ENCODE measurements at regions not wholly inside any gene's neighbourhood (a gene's known extent, or its start where the extent isn't known, plus 50 kb on each side); places are given as distances from the start of the nearest gene placed in this dataset.

GRCh38 chr10:121409466-121410104 lies 188.7 kb downstream of the FGFR2 start:
- Histone ChIP-seq H3K56ac (ENCODE audit: low read length) (no peak overlapping the region), H3K79me1 (ENCODE audit: low read length) (no peaks in the 10 kb centered on the region), H2AK5ac (ENCODE audit: low read length) (no peak overlapping the region), H2BK15ac (replicated peaks; ENCODE audit: low read depth) (no peak overlapping the region), H3K27me3 (ENCODE audit: insufficient read depth, low read length, poor library complexity) (no peaks in the 10 kb centered on the region), H3K4me2 (ENCODE audit: low read length) (no peak overlapping the region), H3K4me3 (ENCODE audit: low read length) (no peak overlapping the region), H4K5ac (ENCODE audit: low read length) (no peak overlapping the region), H3K23ac (ENCODE audit: low read length) (no peak overlapping the region), H3K4me1 (ENCODE audit: control insufficient read depth, low read depth, low read length) (no peaks in the 10 kb centered on the region), H3K27ac (ENCODE audit: low read depth, low read length) (no peak overlapping the region), H3K9ac (ENCODE audit: low read length) (no peak overlapping the region), H3K18ac (ENCODE audit: low read length) (no peak overlapping the region), H2BK5ac (ENCODE audit: low read length) (no peak overlapping the region), H3K79me2 (ENCODE audit: control insufficient read depth, insufficient read depth, low read length) (no peaks in the 10 kb centered on the region), H4K8ac (ENCODE audit: low read depth, low read length) (no peak overlapping the region), H3K36me3 (ENCODE audit: control insufficient read depth, insufficient read depth, low read length) (no peaks in the 10 kb centered on the region), H2BK120ac (ENCODE audit: low read depth, low read length) (no peak overlapping the region), H3K4ac (ENCODE audit: low read depth, low read length) (no peak overlapping the region)
- no peak for DNase-seq
- no CpG with 5 or more reads among the region's 4 CpGs for WGBS (ENCODE audit: extremely low coverage, insufficient coverage, low lambda C conversion rate)

GRCh38 chr10:121411004-121411403 lies 187.2 kb downstream of the FGFR2 start:
- H3K23ac ChIP-seq (ENCODE audit: low read length) = no peak overlapping the region
- no peak overlapping the region for H4K8ac ChIP-seq (ENCODE audit: low read depth, low read length)
- no peaks in the 10 kb centered on the region for H3K4me1 ChIP-seq (ENCODE audit: control insufficient read depth, low read depth, low read length)
- WGBS (ENCODE audit: extremely low coverage, insufficient coverage, low lambda C conversion rate) = no CpG with 5 or more reads among the region's 2 CpGs
- no peak overlapping the region for H3K18ac ChIP-seq (ENCODE audit: low read length)
- H3K79me1 ChIP-seq (ENCODE audit: low read length) = no peaks in the 10 kb centered on the region
- no peak overlapping the region for H3K9ac ChIP-seq (ENCODE audit: low read length)
- H3K27me3 ChIP-seq (ENCODE audit: insufficient read depth, low read length, poor library complexity) = no peaks in the 10 kb centered on the region
- H3K4me2 ChIP-seq (ENCODE audit: low read length) = no peak overlapping the region
- no peak overlapping the region for H3K27ac ChIP-seq (ENCODE audit: low read depth, low read length)
- DNase-seq = no peak
- no peak overlapping the region for H3K4me3 ChIP-seq (ENCODE audit: low read length)
- H3K56ac ChIP-seq (ENCODE audit: low read length) = no peak overlapping the region
- H3K36me3 ChIP-seq (ENCODE audit: control insufficient read depth, insufficient read depth, low read length) = no peaks in the 10 kb centered on the region
- no peak overlapping the region for H2BK15ac ChIP-seq (replicated peaks; ENCODE audit: low read depth)
- no peak overlapping the region for H2BK5ac ChIP-seq (ENCODE audit: low read length)
- H2AK5ac ChIP-seq (ENCODE audit: low read length) = no peak overlapping the region
- H2BK120ac ChIP-seq (ENCODE audit: low read depth, low read length) = no peak overlapping the region
- no peak overlapping the region for H3K4ac ChIP-seq (ENCODE audit: low read depth, low read length)
- no peak overlapping the region for H4K5ac ChIP-seq (ENCODE audit: low read length)
- H3K79me2 ChIP-seq (ENCODE audit: control insufficient read depth, insufficient read depth, low read length) = no peaks in the 10 kb centered on the region

- Histone ChIP-seq H3K27me3 (ENCODE audit: insufficient read depth, low read length, poor library complexity) (no peaks in the 10 kb centered on the region), H3K4ac (ENCODE audit: low read depth, low read length) (no peak overlapping the region), H3K4me2 (ENCODE audit: low read length) (no peak overlapping the region), H3K56ac (ENCODE audit: low read length) (no peak overlapping the region), H4K8ac (ENCODE audit: low read depth, low read length) (no peak overlapping the region), H3K9ac (ENCODE audit: low read length) (no peak overlapping the region), H3K4me3 (ENCODE audit: low read length) (no peak overlapping the region), H3K27ac (ENCODE audit: low read depth, low read length) (no peak overlapping the region), H3K79me1 (ENCODE audit: low read length) (no peaks in the 10 kb centered on the region), H3K23ac (ENCODE audit: low read length) (no peak overlapping the region), H3K79me2 (ENCODE audit: control insufficient read depth, insufficient read depth, low read length) (no peaks in the 10 kb centered on the region), H3K36me3 (ENCODE audit: control insufficient read depth, insufficient read depth, low read length) (no peaks in the 10 kb centered on the region), H2BK5ac (ENCODE audit: low read length) (no peak overlapping the region), H3K4me1 (ENCODE audit: control insufficient read depth, low read depth, low read length) (no peaks in the 10 kb centered on the region), H4K5ac (ENCODE audit: low read length) (no peak overlapping the region), H2BK15ac (replicated peaks; ENCODE audit: low read depth) (no peak overlapping the region), H2AK5ac (ENCODE audit: low read length) (no peak overlapping the region), H3K18ac (ENCODE audit: low read length) (no peak overlapping the region), H2BK120ac (ENCODE audit: low read depth, low read length) (no peak overlapping the region)
- no peak for DNase-seq
- no CpG with 5 or more reads among the region's 5 CpGs for WGBS (ENCODE audit: extremely low coverage, insufficient coverage, low lambda C conversion rate)
Measured at GRCh38 chr10:121413951-121414350, 184.3 kb downstream of the FGFR2 start.

GRCh38 chr10:121414366-121415062 lies 183.7 kb downstream of the FGFR2 start:
- DNase-seq = no peak
- Histone ChIP-seq H2BK15ac (replicated peaks; ENCODE audit: low read depth) (no peak overlapping the region), H2AK5ac (ENCODE audit: low read length) (no peak overlapping the region), H3K18ac (ENCODE audit: low read length) (no peak overlapping the region), H3K27ac (ENCODE audit: low read depth, low read length) (no peak overlapping the region), H3K4me1 (ENCODE audit: control insufficient read depth, low read depth, low read length) (no peaks in the 10 kb centered on the region), H3K79me2 (ENCODE audit: control insufficient read depth, insufficient read depth, low read length) (no peaks in the 10 kb centered on the region), H2BK5ac (ENCODE audit: low read length) (no peak overlapping the region), H3K36me3 (ENCODE audit: control insufficient read depth, insufficient read depth, low read length) (no peaks in the 10 kb centered on the region), H4K5ac (ENCODE audit: low read length) (no peak overlapping the region), H3K4ac (ENCODE audit: low read depth, low read length) (no peak overlapping the region), H4K8ac (ENCODE audit: low read depth, low read length) (no peak overlapping the region), H3K23ac (ENCODE audit: low read length) (no peak overlapping the region), H3K4me3 (ENCODE audit: low read length) (no peak overlapping the region), H2BK120ac (ENCODE audit: low read depth, low read length) (no peak overlapping the region), H3K56ac (ENCODE audit: low read length) (no peak overlapping the region), H3K79me1 (ENCODE audit: low read length) (no peaks in the 10 kb centered on the region), H3K9ac (ENCODE audit: low read length) (no peak overlapping the region), H3K4me2 (ENCODE audit: low read length) (no peak overlapping the region), H3K27me3 (ENCODE audit: insufficient read depth, low read length, poor library complexity) (no peaks in the 10 kb centered on the region)
- no CpG with 5 or more reads among the region's 1 CpG for WGBS (ENCODE audit: extremely low coverage, insufficient coverage, low lambda C conversion rate)

GRCh38 chr10:121415063-121415399 lies 183.2 kb downstream of the FGFR2 start:
- Histone ChIP-seq H3K36me3 (ENCODE audit: control insufficient read depth, insufficient read depth, low read length) (no peaks in the 10 kb centered on the region), H2BK5ac (ENCODE audit: low read length) (no peak overlapping the region), H2BK15ac (replicated peaks; ENCODE audit: low read depth) (no peak overlapping the region), H2AK5ac (ENCODE audit: low read length) (no peak overlapping the region), H3K9ac (ENCODE audit: low read length) (no peak overlapping the region), H3K27ac (ENCODE audit: low read depth, low read length) (no peak overlapping the region), H3K79me2 (ENCODE audit: control insufficient read depth, insufficient read depth, low read length) (no peaks in the 10 kb centered on the region), H3K4me2 (ENCODE audit: low read length) (no peak overlapping the region), H3K18ac (ENCODE audit: low read length) (no peak overlapping the region), H3K79me1 (ENCODE audit: low read length) (no peaks in the 10 kb centered on the region), H4K8ac (ENCODE audit: low read depth, low read length) (no peak overlapping the region), H3K27me3 (ENCODE audit: insufficient read depth, low read length, poor library complexity) (no peaks in the 10 kb centered on the region), H3K4ac (ENCODE audit: low read depth, low read length) (no peak overlapping the region), H2BK120ac (ENCODE audit: low read depth, low read length) (no peak overlapping the region), H4K5ac (ENCODE audit: low read length) (no peak overlapping the region), H3K56ac (ENCODE audit: low read length) (no peak overlapping the region), H3K4me1 (ENCODE audit: control insufficient read depth, low read depth, low read length) (no peaks in the 10 kb centered on the region), H3K23ac (ENCODE audit: low read length) (no peak overlapping the region), H3K4me3 (ENCODE audit: low read length) (no peak overlapping the region)
- DNase-seq = no peak
- WGBS (ENCODE audit: extremely low coverage, insufficient coverage, low lambda C conversion rate) = no CpG with 5 or more reads among the region's 1 CpG

GRCh38 chr10:121416071-121416470 lies 182.2 kb downstream of the FGFR2 start:
- Histone ChIP-seq H2BK5ac (ENCODE audit: low read length) (no peak overlapping the region), H3K18ac (ENCODE audit: low read length) (no peak overlapping the region), H3K4me2 (ENCODE audit: low read length) (no peak overlapping the region), H2BK120ac (ENCODE audit: low read depth, low read length) (no peak overlapping the region), H3K4ac (ENCODE audit: low read depth, low read length) (no peak overlapping the region), H3K79me1 (ENCODE audit: low read length) (no peaks in the 10 kb centered on the region), H3K56ac (ENCODE audit: low read length) (no peak overlapping the region), H4K5ac (ENCODE audit: low read length) (no peak overlapping the region), H3K27ac (ENCODE audit: low read depth, low read length) (no peak overlapping the region), H3K23ac (ENCODE audit: low read length) (no peak overlapping the region), H2AK5ac (ENCODE audit: low read length) (no peak overlapping the region), H3K27me3 (ENCODE audit: insufficient read depth, low read length, poor library complexity) (no peaks in the 10 kb centered on the region), H3K9ac (ENCODE audit: low read length) (no peak overlapping the region), H4K8ac (ENCODE audit: low read depth, low read length) (no peak overlapping the region), H3K4me3 (ENCODE audit: low read length) (no peak overlapping the region), H3K36me3 (ENCODE audit: control insufficient read depth, insufficient read depth, low read length) (no peaks in the 10 kb centered on the region), H3K4me1 (ENCODE audit: control insufficient read depth, low read depth, low read length) (no peaks in the 10 kb centered on the region), H2BK15ac (replicated peaks; ENCODE audit: low read depth) (no peak overlapping the region), H3K79me2 (ENCODE audit: control insufficient read depth, insufficient read depth, low read length) (no peaks in the 10 kb centered on the region)
- whole genome bisulfite sequencing (ENCODE audit: extremely low coverage, insufficient coverage, low lambda C conversion rate) = no CpG with 5 or more reads among the region's 1 CpG
- no peak for DNase-seq
